Calu3 (cell line): ENCODE measurements at regions not wholly inside any gene's neighbourhood (a gene's known extent, or its start where the extent isn't known, plus 50 kb on each side); places are given as distances from the start of the nearest gene placed in this dataset.
A peak's percentile ranks its signal among the peaks of the same experiment; 100 is the strongest.

Source experiments
- BruUV-seq: library from RNA; stranded (reverse); fragments of 400-500 nt; replicated peaks from 2 replicates; lab custom pipeline; 2021; lab: Mats Ljungman, UMichigan
- CTCF ChIA-PET: fragments of 300-600 bp; sonication (Branson Sonifier 250); formaldehyde crosslinking; loops from one replicate; lab custom pipeline; 2022; ENCODE audit warnings: antibody characterized with exemption; lab: Charles Lee
- DNase-seq: peaks from one replicate; pipeline ENCODE4 v3.0.0; 2022
- H3K27ac Mint-ChIP-seq: one replicate; pipeline ENCODE4 v1.8.0; 2022; ENCODE audit warnings: mixed read lengths; ENCODE audit not compliant: unreplicated experiment
- H3K27me3 Mint-ChIP-seq: one replicate; pipeline ENCODE4 v1.8.0; 2022; ENCODE audit warnings: mixed read lengths; ENCODE audit not compliant: unreplicated experiment
- H3K36me3 Mint-ChIP-seq: one replicate; pipeline ENCODE4 v1.8.0; 2022; ENCODE audit warnings: mild to moderate bottlenecking, moderate library complexity, mixed read lengths; ENCODE audit not compliant: insufficient read depth, unreplicated experiment
- H3K4me1 Mint-ChIP-seq: one replicate; pipeline ENCODE4 v1.8.0; 2022; ENCODE audit warnings: mild to moderate bottlenecking, low read depth, mixed read lengths; ENCODE audit not compliant: unreplicated experiment
- H3K4me3 Mint-ChIP-seq: one replicate; pipeline ENCODE4 v1.8.0; 2022; ENCODE audit warnings: mild to moderate bottlenecking, low read depth, moderate library complexity, mixed read lengths; ENCODE audit not compliant: unreplicated experiment
- H3K9me3 Mint-ChIP-seq: one replicate; pipeline ENCODE4 v1.8.0; 2022; ENCODE audit warnings: low read depth, mixed read lengths; ENCODE audit not compliant: unreplicated experiment
- intact Hi-C: fragments of 100-400 bp; cut with micrococcal nuclease; formaldehyde crosslinking; loops from one replicate; pipeline ENCODE4 v1.10.0; 2022; ENCODE audit not compliant: unreplicated experiment
- TF ChIP-seq, protein P1 (sequence below): fragments of 200-600 bp; IDR thresholded peaks from one replicate; pipeline ENCODE4 v1.8.0; 2022; ENCODE audit warnings: antibody characterized with exemption; ENCODE audit not compliant: unreplicated experiment

DNA sequence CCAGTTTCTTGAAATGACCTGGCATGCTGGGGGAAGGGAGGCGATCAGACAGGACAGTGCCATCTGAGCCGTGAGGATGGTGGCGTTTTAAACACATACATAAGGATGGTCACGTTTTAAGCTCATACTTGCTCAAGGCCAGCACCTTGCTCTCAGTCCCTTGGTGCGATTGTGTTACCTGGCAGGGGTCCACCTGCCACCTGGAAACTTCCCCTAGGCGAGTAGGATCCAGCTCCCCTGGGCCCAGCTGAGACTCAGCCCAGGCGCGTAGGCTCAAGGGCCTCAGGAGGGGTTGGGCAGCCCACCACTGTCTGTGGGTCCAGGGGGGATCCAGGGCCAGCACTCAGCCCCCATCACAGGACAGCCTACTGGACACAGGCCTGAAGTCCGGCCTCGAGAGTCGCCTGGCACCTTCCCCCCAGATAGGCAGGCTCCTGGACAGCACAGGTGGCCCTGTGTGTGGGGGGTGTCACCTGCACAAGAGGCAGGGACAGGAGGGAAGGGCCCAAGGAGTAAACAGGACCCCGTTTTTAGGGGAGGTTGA lies 185.8 kb downstream of the BRD1 start:
- Mint-ChIP-seq H3K4me3 (no peak overlapping the region), H3K27ac (no peak overlapping the region), H3K9me3 (peaks cover 2% of the 10 kb centered on the region), H3K36me3 (no peaks in the 10 kb centered on the region), H3K4me1 (no peaks in the 10 kb centered on the region), H3K27me3 (peaks cover 64% of the 10 kb centered on the region)
- CTCF ChIA-PET, result no interaction called here
- TF ChIP-seq, protein P1, sequence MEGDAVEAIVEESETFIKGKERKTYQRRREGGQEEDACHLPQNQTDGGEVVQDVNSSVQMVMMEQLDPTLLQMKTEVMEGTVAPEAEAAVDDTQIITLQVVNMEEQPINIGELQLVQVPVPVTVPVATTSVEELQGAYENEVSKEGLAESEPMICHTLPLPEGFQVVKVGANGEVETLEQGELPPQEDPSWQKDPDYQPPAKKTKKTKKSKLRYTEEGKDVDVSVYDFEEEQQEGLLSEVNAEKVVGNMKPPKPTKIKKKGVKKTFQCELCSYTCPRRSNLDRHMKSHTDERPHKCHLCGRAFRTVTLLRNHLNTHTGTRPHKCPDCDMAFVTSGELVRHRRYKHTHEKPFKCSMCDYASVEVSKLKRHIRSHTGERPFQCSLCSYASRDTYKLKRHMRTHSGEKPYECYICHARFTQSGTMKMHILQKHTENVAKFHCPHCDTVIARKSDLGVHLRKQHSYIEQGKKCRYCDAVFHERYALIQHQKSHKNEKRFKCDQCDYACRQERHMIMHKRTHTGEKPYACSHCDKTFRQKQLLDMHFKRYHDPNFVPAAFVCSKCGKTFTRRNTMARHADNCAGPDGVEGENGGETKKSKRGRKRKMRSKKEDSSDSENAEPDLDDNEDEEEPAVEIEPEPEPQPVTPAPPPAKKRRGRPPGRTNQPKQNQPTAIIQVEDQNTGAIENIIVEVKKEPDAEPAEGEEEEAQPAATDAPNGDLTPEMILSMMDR, result no peak
- no peak for DNase-seq
- intact Hi-C loops, result no loop called here
- BruUV-seq, result no TSS peak

DNA sequence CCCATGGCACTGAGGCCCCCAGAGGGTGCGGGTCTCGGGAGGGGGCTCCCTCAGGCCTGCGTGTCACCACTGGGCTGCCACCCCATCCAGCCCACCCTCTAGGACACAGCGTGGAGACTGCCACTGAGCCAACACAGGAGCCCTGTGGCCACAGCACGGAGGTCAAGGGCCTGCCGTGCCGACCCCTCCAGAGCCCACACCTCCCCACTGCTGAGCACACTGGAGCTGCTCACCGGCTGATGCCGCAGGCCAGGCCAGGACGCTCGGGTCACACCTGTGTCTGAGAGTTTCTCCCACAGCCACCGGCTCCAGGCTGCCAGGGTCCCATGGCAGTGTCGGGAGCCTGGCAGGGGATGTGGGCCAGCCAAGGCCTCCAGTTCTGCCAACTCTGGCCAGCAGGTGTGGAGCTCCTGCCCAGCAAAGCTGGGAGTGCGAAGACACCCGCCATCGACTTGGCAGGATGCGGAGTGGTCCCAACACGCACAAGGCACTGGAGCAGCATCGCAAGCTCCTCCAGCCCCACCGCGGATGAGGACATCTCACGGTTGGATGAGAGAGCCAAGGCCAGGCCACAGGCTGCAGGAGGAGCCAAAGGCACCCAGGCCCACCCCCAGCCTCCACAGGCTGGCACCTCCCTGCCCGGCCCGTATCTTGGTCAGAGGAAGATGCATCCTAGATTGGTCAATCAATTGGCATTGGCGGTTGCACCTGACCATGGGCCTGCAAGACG lies 187.1 kb downstream of the BRD1 start:
- TF ChIP-seq, protein P1, result no peak
- H3K27me3 Mint-ChIP-seq, result peaks cover 62% of the 10 kb centered on the region
- BruUV-seq, result no TSS peak
- CTCF ChIA-PET, result no interaction called here
- peaks cover 2% of the 10 kb centered on the region for H3K9me3 Mint-ChIP-seq
- intact Hi-C loops, result no loop called here
- H3K4me3 Mint-ChIP-seq, result no peak overlapping the region
- no peaks in the 10 kb centered on the region for H3K36me3 Mint-ChIP-seq
- H3K27ac Mint-ChIP-seq, result no peak overlapping the region
- H3K4me1 Mint-ChIP-seq, result no peaks in the 10 kb centered on the region
- no peak for DNase-seq

DNA sequence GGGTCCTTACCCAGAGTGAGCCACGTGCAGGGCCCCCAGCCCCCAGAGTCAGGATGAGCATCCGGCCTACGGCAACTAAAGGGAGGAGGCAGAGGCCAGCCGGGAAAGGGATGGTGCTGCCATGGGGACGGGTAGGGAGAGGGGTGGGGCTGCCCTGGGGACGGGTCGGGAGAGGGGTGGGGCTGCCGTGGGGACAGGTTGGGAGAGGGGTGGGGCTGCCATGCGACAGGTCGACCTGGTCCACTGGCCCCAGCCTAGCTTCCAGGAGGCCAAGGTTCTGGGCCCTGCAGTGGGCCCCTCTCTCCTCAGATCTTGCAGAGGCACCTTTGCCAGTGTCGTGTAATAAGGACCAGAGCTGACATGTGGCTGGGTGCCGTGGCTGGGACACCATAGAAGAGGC lies 187.7 kb downstream of the BRD1 start:
- Mint-ChIP-seq H3K4me1 (no peaks in the 10 kb centered on the region), H3K4me3 (no peak overlapping the region), H3K36me3 (no peaks in the 10 kb centered on the region), H3K27me3 (peaks cover 62% of the 10 kb centered on the region), H3K9me3 (peaks cover 2% of the 10 kb centered on the region), H3K27ac (no peak overlapping the region)
- intact Hi-C loops, result no loop called here
- TF ChIP-seq, protein P1, result no peak
- no peak for DNase-seq
- CTCF ChIA-PET, result no interaction called here
- BruUV-seq, result no TSS peak

DNA sequence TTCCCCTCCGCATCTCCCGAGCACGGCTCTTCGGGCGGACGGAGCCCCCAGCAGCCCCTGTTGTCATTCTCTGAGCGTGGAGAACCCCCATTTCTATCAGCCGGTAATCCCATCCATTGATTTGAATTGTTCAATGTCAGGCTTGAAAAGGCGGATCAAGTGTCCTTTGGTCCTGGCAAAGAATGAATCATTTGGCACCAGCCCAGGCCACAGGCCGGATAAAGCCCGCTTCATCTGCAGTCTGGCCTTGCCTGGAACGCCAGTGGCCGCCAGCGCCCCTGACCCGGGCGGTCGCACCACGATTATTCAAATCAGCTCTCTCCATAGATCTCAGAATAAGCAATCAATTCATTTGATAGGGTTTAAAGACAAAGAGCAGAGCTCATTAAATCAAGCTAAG lies 188.9 kb downstream of the BRD1 start:
- Mint-ChIP-seq H3K36me3 (no peaks in the 10 kb centered on the region), H3K9me3 (no peaks in the 10 kb centered on the region), H3K27ac (no peak overlapping the region), H3K4me3 (no peak overlapping the region), H3K4me1 (no peaks in the 10 kb centered on the region), H3K27me3 (peaks cover 69% of the 10 kb centered on the region)
- TF ChIP-seq, protein P1, result no peak
- BruUV-seq, result no TSS peak
- peak; percentile 66 for DNase-seq
- CTCF ChIA-PET, result interaction anchor here (1.4 kb wide), 1 partner anchor 11 kb away, joined by 3 read pairs; no protein-coding TSS in a partner anchor
- intact Hi-C loops, result no loop called here
